ENCODE measurements at regions not wholly inside any gene's neighbourhood (a gene's known extent, or its start where the extent isn't known, plus 50 kb on each side); places are given as distances from the start of the nearest gene placed in this dataset.

DNA sequence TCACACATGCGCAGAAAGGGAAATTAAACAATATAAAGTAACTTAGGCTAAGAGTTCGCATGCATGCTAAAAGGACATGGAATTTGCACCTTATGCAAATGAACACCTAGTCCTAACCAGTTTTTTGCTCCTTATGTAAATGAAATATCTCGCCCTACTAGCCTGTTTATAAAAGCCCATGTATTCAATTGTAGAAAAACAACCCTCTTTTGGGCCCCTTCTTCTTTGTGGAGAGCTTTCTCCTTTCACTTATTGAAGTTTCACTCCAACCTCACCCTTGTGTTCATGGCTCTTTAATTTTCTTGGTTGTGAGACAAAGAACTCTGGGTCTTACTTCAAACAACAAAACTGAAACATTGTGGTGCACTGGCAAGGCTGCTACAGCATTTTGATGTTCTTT, 333.4 kb upstream of the ATXN7L3B start:
- Mint-ChIP-seq H3K36me3 (no peaks in the 10 kb centered on the region), H3K27ac (no peak overlapping the region), H3K9me3 (peaks cover 0 to 15% (median 3%) of the 10 kb centered on the region in 7 donors), H3K4me1 (no peaks in the 10 kb centered on the region), H3K27me3 (ENCODE audit: low read depth in 3 of 3) (no peaks in the 10 kb centered on the region), H3K4me3 (no peak overlapping the region)
- H3K4me3 ChIP-seq (replicated peaks in 1 of 3; ENCODE audit: low read depth in 2 of 3, low read length in 3 of 3), result no peak overlapping the region
- no peaks in the 10 kb centered on the region for H3K79me2 ChIP-seq (ENCODE audit: insufficient read depth, low read length)
- intact Hi-C loops (cut with micrococcal nuclease), result no loop called here
- no peaks in the 10 kb centered on the region for H3K4me1 ChIP-seq (ENCODE audit: control insufficient read depth in 1 of 2, insufficient read depth in 2 of 2, low read length in 2 of 2)
- no peak for DNase-seq
- H3K36me3 ChIP-seq (replicated peaks in 1 of 2; ENCODE audit: control insufficient read depth in 1 of 2, insufficient read depth in 2 of 2, low read length in 2 of 2), result no peaks in the 10 kb centered on the region
- no peak overlapping the region for H3K9ac ChIP-seq (ENCODE audit: insufficient read depth, low read length, poor library complexity, severe bottlenecking)
- no peak overlapping the region for H3K27ac ChIP-seq (ENCODE audit: low read depth in 1 of 2, low read length in 2 of 2)
- peaks cover 0 to 8% of the 10 kb centered on the region in 2 donors for H3K9me3 ChIP-seq (replicated peaks in 1 of 2; ENCODE audit: control insufficient read depth in 1 of 2, insufficient read depth in 1 of 2, low read length in 2 of 2)
- H2AFZ ChIP-seq (ENCODE audit: insufficient read depth, low read depth, low read length, poor library complexity, severe bottlenecking), result no peak overlapping the region
- H4K20me1 ChIP-seq (ENCODE audit: insufficient read depth, low read length), result no peaks in the 10 kb centered on the region
- WGBS (ENCODE audit: insufficient coverage), result no CpG with 5 or more reads among the region's 3 CpGs
- no peaks in the 10 kb centered on the region for H3K27me3 ChIP-seq (ENCODE audit: control insufficient read depth in 2 of 2, insufficient read depth in 2 of 2, low read length in 2 of 2)
- no peak for TF ChIP-seq CTCF (IDR thresholded peaks at IDR 0.05)
- no peak overlapping the region for H3K4me2 ChIP-seq (replicated peaks; ENCODE audit: extremely low read depth, low read length, poor library complexity, severe bottlenecking)

DNA sequence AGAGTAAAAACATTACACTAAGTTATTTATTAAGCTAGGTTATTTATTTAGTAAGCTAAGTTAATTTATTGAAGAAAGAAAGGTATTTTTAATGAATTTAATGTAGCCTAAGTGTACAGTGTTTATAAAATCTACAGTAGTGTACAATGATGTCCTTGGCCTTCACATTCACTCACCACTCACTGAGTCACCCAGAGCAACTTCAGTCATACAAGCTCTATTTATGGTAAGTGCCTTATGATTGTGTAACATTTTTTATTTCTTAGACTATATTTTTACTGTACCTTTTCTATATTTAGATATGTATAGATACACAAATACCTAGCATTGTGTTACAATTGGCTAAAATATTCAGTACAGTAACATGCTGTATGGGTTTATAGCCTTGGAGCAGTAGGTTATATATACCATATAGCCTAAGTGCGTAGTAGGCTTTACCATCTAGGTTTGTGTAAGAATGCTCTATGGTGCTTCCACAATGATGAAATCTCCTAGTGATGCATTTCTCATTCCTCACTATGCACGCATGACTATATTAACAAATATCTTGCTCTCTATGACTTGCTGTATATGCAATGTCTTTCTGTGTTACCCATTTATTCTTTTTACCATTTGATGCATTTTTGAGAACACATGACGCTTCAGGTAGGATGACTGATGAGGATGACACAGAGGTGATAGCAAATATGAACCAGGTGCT, 309.6 kb upstream of the ATXN7L3B start:
- H3K9ac ChIP-seq (ENCODE audit: insufficient read depth, low read length, poor library complexity, severe bottlenecking), result no peak overlapping the region
- no peak for TF ChIP-seq CTCF (IDR thresholded peaks at IDR 0.05)
- WGBS (ENCODE audit: insufficient coverage), result no CpG with 5 or more reads among the region's 3 CpGs
- no peaks in the 10 kb centered on the region for H3K79me2 ChIP-seq (ENCODE audit: insufficient read depth, low read length)
- H2AFZ ChIP-seq (ENCODE audit: insufficient read depth, low read depth, low read length, poor library complexity, severe bottlenecking), result no peak overlapping the region
- H3K9me3 Mint-ChIP-seq, result peaks cover 0 to 4% (median 0%) of the 10 kb centered on the region in 7 donors
- H3K4me3 Mint-ChIP-seq, result no peak overlapping the region
- H3K27ac ChIP-seq (ENCODE audit: low read depth in 1 of 2, low read length in 2 of 2), result no peak overlapping the region
- no peaks in the 10 kb centered on the region for H3K36me3 ChIP-seq (replicated peaks in 1 of 2; ENCODE audit: control insufficient read depth in 1 of 2, insufficient read depth in 2 of 2, low read length in 2 of 2)
- H3K4me2 ChIP-seq (replicated peaks; ENCODE audit: extremely low read depth, low read length, poor library complexity, severe bottlenecking), result no peak overlapping the region
- H4K20me1 ChIP-seq (ENCODE audit: insufficient read depth, low read length), result no peaks in the 10 kb centered on the region
- H3K36me3 Mint-ChIP-seq, result no peaks in the 10 kb centered on the region
- no peaks in the 10 kb centered on the region for H3K9me3 ChIP-seq (replicated peaks in 1 of 2; ENCODE audit: control insufficient read depth in 1 of 2, insufficient read depth in 1 of 2, low read length in 2 of 2)
- H3K4me3 ChIP-seq (replicated peaks in 1 of 3; ENCODE audit: low read depth in 2 of 3, low read length in 3 of 3), result no peak overlapping the region
- no peak overlapping the region for H3K27ac Mint-ChIP-seq
- no peaks in the 10 kb centered on the region for H3K27me3 Mint-ChIP-seq (ENCODE audit: low read depth in 3 of 3)
- H3K4me1 ChIP-seq (ENCODE audit: control insufficient read depth in 1 of 2, insufficient read depth in 2 of 2, low read length in 2 of 2), result no peaks in the 10 kb centered on the region
- H3K27me3 ChIP-seq (ENCODE audit: control insufficient read depth in 2 of 2, insufficient read depth in 2 of 2, low read length in 2 of 2), result no peaks in the 10 kb centered on the region
- intact Hi-C loops (cut with micrococcal nuclease), result no loop called here
- DNase-seq, result no peak
- no peaks in the 10 kb centered on the region for H3K4me1 Mint-ChIP-seq

Data from CD14-positive monocyte (primary cell).